ENCODE measurements at regions not wholly inside any gene's neighbourhood (a gene's known extent, or its start where the extent isn't known, plus 50 kb on each side); places are given as distances from the start of the nearest gene placed in this dataset.
"Not testable (repeated sequence)": the region's sequence is repeated elsewhere in the genome, so short reads cannot be mapped to it uniquely, and the experiment has no call there.

DNA sequence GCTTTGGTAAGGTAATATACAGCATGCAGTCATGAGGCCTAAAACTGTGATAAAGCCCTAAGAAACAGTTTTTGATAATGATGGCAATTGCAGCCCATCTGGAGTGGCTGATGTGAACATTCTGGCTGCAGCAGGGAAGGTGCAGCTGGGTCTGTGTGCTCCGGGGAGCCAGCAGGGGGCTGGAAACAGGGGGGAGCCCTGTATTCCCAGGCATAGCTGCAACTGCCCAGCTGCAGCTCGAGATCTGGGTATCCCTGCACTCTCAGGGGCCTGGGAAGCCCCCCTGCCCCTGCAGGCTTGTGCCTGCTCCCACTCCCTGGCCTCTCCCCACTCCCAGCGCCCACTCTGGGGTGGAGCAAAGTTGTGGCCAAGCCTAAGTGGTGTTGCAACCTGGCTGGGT lies 95.6 kb downstream of the RRAGB start:
- no peak for DNase-seq

GRCh38 chrX:55815546-55815945 lies 98.0 kb downstream of the RRAGB start:
- no peak for DNase-seq

DNA sequence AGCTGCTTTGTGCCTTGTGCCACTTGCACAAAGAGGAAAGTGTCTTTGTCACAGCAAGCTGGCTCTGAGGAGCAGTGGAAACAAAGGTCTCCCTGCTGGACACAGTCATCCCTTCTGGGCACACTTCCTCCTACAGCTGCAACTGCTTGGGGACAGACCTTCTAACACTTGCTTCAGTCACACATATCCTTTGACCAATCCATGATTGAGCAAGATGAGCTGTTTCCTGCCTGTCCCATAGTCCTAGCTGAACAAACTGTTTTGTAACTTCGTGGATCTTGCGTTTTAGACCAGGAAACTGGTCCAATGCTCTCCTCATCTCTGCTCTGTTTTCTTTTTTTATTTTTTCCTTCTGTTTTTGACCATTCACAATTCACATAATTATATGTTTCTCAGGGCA lies 98.5 kb downstream of the RRAGB start:
- DNase-seq = no peak

DNA sequence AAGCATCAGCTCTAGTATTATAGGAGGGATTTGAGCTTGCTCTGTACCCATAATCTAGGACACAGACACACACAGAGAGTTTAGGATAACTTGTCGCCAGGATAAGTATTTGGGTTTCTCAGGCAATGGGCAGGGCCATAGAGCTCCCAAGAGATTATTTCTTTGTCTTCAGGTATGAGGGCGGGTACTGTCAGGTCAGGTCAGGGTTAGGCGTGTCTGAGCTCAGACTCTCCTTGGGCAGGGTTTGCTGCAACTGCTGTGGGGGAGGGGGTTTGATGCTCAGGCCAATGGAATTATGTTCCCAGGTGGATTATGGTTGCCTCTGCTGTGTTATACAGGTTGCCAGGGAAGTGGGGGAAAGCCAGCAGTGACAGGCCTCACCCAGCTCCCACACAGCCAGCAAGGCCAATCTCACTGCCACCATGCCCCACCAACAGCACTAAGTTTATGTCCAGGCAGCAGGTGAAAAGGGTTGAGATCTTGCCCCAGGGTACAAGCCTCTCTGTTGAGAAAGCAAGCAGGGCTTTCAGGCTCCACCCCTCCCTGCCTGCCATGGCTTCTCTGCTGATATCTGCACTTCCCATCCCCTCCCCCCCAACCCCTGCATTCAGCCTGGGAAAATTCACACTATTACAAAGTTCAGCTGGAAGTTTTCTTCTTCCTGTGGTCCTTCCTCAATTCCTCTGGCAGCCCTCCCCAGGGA lies 101.3 kb downstream of the RRAGB start:
- DNase-seq = no peak

- peak in 1 of 2 experiments; percentile 21 for DNase-seq
Observed at GRCh38 chrX:55839485-55839884, 121.9 kb downstream of the RRAGB start.

- DNase-seq = no peak
Observed at GRCh38 chrX:55841962-55842752, 124.6 kb downstream of the RRAGB start.

- DNase-seq = not testable (repeated sequence)
Observed at GRCh38 chrX:55866779-55867178, 149.2 kb downstream of the RRAGB start.

DNA sequence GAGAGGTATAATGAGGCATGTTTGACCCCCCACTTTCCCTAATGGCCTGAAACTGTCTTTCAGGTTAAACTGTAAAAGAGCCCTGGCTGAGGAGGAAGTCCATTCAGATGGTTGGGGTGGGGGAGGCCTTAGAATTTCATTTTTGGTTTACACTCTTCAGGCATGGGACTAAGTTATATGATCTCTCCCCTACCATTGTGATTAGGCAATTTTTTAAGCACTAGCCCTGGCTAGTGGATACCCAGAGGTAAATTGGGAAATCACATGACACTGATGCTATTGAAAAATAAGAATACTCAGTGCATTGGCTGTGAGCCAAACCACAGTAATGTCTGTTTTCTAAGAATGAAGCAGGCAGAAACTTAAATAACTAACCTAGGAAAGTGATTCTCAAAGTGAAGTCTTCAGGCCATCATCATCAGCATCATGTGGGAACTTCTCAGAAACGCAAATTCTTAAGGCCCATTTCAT lies 149.7 kb downstream of the RRAGB start:
- DNase-seq = no peak

GRCh38 chrX:55867708-55868107 lies 150.2 kb downstream of the RRAGB start:
- DNase-seq = no peak

- DNase-seq = no peak
Observed at GRCh38 chrX:55874807-55875206, 157.3 kb downstream of the RRAGB start.

DNA sequence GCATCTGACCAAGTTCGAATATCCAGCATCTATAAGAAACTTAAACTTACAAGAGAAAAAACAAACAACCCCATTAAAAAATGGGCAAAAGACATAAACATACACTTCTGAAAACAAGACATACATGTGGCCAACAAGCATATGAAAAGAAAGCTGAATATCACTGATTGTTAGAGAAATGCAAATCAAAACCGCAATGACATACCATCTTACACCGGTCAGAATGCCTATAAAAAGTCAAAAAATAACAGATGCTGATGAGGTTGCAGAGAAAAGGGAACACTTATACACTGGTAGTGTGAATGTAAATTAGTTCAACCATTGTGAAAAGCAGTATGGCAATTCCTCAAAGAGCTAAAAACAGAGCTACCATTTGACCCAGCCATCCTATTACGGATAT lies 166.0 kb downstream of the RRAGB start:
- DNase-seq = not testable (repeated sequence)

- peak; percentile 58 to 68 for DNase-seq
Observed at GRCh38 chrX:55907968-55908607, 190.5 kb downstream of the RRAGB start.

- peak; percentile 23 to 37 for DNase-seq
Observed at GRCh38 chrX:55908661-55909212, 191.2 kb downstream of the RRAGB start.

- no peak for DNase-seq
Observed at GRCh38 chrX:55919367-55920221, 202.0 kb downstream of the RRAGB start.

DNA sequence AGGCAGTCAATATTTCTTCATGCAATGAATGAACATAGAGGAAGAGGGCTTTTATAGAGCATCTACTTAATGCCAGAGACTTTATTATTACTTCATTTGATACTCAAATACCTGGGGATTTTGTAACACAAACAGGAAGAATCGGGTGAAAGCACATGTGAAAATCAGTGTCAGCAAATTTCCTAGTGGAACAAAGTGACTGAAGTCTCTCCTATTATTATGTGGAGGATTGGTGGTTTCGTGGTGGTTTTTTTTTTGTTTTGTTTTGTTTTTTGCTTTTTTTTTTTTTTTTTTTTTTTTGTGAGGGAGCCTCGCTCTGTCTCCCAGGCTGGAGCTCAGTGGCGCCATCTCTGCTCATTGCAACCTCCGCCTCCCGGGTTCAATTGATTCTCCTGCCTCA lies 207.0 kb downstream of the RRAGB start:
- no peak for DNase-seq

GRCh38 chrX:55928529-55928928 lies 211.0 kb downstream of the RRAGB start:
- not testable (repeated sequence) for DNase-seq

Data from activated T-cell treated with anti-CD3 and anti-CD28 coated beads, Interleukin-2, amount 50 U/mL, for 48 hours (primary cell).